Ishikawa (cell line): ENCODE measurements at regions not wholly inside any gene's neighbourhood (a gene's known extent, or its start where the extent isn't known, plus 50 kb on each side); places are given as distances from the start of the nearest gene placed in this dataset.

ENCODE experiments used
- CEBPB ChIP-seq: IDR thresholded peaks from 2 replicates; pipeline ENCODE4 v1.6.1; 2012
- EP300 ChIP-seq: IDR thresholded peaks from 2 replicates; pipeline ENCODE4 v1.6.1; 2012; ENCODE audit warnings: borderline replicate concordance
- MAX ChIP-seq: IDR thresholded peaks from 2 replicates; pipeline ENCODE4 v1.6.1; 2012
- YY1 ChIP-seq: IDR thresholded peaks from 2 replicates; pipeline ENCODE4 v1.6.1; 2012; ENCODE audit warnings: low read depth

GRCh38 chr2:145022666-145023333 lies 502.9 kb upstream of the ZEB2 start:
- TF ChIP-seq EP300 (no peak), CEBPB (no peak), YY1 (no peak), MAX (no peak)
